ENCODE measurements at regions not wholly inside any gene's neighbourhood (a gene's known extent, or its start where the extent isn't known, plus 50 kb on each side); places are given as distances from the start of the nearest gene placed in this dataset.

DNA sequence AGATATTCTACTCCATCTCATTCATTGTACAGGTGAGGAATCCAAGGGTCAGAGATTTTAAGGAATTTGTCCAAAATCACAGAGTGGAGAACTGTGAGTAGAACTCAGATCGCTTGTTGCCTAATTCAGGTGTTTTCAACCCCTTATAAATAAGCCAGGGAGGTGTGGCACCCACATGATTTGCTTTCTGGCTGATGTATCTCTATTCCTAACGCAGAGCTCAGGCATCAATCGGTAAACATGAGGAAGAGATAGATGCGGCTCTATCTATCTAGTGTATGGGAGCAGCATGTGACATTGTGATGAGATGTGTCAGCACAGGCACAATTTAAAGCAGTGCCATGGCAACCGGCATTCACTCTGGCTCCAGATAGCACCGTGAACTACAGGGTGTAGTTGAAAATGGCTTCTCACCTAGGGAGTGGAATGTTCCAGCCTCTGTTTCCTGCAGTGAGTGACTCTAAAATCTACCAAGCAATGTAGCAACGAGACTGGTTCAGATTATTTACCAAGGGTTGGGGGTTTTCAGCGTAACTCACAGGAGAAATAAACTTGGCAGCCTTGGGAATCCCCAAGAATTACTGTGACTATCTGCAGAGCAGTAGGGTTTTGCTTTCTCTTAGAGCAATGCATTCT, 53.4 kb upstream of the SUB1 start:
- TF ChIP-seq, protein P1, sequence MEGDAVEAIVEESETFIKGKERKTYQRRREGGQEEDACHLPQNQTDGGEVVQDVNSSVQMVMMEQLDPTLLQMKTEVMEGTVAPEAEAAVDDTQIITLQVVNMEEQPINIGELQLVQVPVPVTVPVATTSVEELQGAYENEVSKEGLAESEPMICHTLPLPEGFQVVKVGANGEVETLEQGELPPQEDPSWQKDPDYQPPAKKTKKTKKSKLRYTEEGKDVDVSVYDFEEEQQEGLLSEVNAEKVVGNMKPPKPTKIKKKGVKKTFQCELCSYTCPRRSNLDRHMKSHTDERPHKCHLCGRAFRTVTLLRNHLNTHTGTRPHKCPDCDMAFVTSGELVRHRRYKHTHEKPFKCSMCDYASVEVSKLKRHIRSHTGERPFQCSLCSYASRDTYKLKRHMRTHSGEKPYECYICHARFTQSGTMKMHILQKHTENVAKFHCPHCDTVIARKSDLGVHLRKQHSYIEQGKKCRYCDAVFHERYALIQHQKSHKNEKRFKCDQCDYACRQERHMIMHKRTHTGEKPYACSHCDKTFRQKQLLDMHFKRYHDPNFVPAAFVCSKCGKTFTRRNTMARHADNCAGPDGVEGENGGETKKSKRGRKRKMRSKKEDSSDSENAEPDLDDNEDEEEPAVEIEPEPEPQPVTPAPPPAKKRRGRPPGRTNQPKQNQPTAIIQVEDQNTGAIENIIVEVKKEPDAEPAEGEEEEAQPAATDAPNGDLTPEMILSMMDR (conservative IDR thresholded peaks at IDR 0.05; ENCODE audit: low read length), result no peak
- TF ChIP-seq EZH2phosphoT487 (IDR thresholded peaks at IDR 0.05; ENCODE audit: borderline replicate concordance, low read depth, low read length), result no peak
